ENCODE measurements at regions not wholly inside any gene's neighbourhood (a gene's known extent, or its start where the extent isn't known, plus 50 kb on each side); places are given as distances from the start of the nearest gene placed in this dataset.
"Not testable (repeated sequence)": the region's sequence is repeated elsewhere in the genome, so short reads cannot be mapped to it uniquely, and the experiment has no call there.

DNA sequence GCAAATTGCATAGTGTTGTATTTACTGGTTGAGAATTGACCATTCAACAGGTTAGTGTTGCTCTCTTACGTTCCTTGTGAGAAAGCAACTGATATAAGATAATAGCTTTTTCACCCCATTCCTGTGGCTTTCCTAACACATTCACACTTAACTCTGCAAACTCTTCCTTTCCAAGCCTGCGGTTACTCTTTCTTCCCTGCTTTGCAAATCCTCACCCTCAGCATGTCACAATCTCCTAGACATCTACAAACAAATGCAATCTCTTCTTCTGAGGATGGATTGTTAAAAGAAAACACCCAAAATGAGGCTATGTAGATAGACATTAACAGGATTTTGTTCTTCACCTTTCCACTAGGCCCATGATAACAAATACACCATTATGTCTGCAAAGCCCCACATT is 771.7 kb upstream of the PCDH7 start:
- no peak for DNase-seq (ENCODE audit: low spot score)

DNA sequence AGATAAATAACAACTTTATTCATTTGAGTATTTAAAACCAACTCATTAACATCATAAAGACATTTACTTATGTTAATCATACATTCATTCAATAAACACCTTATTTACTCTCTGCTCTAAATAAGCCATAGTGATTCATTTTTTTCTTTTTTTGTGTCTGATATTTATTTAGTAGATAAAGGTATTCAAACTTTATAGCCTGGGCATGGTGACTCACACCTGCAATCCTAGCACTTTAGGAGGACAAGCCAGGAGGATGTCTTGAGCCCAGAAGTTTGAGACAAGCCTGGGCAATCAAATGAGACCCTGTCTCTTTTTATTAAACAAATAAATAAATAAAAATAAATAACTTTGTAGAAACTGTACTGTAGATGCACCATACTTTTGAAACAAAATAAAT is 771.3 kb upstream of the PCDH7 start:
- no peak for DNase-seq (ENCODE audit: low spot score)

- no peak for DNase-seq (ENCODE audit: low spot score)
These were observed 753.8 kb upstream of the PCDH7 start for GRCh38 chr4:29966386-29966785.

GRCh38 chr4:29970626-29971025 is 749.5 kb upstream of the PCDH7 start:
- no peak for DNase-seq (ENCODE audit: low spot score)

GRCh38 chr4:29972121-29972520 is 748.0 kb upstream of the PCDH7 start:
- DNase-seq (ENCODE audit: low spot score) = no peak

DNA sequence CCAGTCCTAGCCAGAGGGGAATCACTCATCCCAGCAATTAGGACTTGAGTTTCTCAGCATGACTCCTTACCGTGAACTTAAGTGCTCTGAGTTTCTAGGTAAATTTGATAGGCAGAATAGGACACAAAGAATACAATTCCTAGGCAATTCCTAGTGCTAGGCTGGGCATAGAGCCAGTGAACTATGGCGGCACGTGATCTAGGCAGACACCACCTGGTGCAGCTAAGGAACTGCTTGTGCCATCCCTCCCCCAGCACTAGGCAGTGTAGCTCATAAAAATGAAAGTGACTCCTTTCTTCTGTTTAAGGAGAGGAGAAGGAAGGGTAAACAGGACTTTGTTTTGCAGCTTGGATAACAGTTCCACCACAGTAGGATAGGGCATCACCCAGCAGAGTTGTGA is 736.3 kb upstream of the PCDH7 start:
- no peak for DNase-seq (ENCODE audit: low spot score)

- no peak for DNase-seq (ENCODE audit: low spot score)
These were observed 718.5 kb upstream of the PCDH7 start for GRCh38 chr4:30001628-30002027.

- DNase-seq (ENCODE audit: low spot score) = no peak
These were observed 717.8 kb upstream of the PCDH7 start for GRCh38 chr4:30002341-30002740.

- no peak for DNase-seq (ENCODE audit: low spot score)
These were observed 714.2 kb upstream of the PCDH7 start for GRCh38 chr4:30005995-30006394.

DNA sequence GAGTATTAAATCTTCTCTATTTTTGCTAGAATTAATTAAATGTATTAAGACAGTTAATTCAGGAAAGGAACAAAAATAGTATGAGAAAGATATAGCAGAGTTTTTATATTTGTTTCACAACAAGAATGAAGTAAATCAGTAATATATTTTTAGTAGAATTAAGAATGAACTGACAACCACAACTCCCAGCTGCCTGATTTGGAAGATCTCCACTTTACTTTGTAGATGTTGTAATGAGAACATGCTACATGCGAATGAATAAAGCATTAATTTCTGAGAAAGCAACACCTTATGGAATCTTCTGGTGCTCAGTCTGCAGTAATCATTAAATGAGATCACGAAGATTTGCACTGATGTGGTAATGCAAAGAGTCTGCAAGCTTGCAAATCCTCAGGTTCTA is 695.6 kb upstream of the PCDH7 start:
- no peak for DNase-seq (ENCODE audit: low spot score)

DNA sequence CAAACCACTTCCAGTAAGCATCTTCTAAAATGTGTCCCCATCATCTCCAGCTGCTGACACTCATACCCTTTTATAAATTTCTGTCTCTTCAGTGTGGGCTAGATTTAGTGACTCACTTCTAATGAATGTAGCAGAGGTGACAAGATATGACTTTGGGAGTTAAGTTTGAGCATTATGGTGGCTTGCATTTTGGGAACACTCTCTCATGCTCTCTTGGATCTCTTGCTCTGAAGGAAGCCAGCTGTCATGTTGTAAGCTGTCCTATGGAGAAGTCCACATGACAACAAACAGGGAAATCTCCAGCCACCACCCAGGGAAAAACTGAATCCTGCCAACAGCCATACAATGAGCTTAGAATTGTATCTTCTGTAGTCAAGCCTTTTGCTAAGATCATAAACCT is 691.3 kb upstream of the PCDH7 start:
- no peak for DNase-seq (ENCODE audit: low spot score)

GRCh38 chr4:30056016-30056766 is 664.0 kb upstream of the PCDH7 start:
- no peak for DNase-seq (ENCODE audit: low spot score)

DNA sequence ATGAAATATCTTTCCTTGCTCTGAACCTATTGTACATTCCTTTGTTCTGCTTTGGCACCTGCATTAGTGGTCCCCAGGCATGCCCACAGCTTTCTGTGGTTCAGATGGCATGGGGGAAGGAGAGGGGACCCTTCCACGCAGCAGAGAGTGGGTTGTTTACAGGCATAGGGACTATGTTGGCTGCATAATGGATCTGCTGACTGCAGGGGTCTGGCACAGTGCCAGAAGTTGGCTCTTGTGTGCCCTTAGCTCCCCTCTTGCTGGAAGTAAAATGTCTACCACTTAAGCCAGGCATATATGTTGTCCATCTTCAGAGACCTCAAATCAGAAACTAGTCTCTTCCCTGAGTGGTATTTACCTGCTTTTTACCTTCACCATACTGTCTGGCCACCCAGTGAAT is 651.9 kb upstream of the PCDH7 start:
- DNase-seq (ENCODE audit: low spot score) = no peak

GRCh38 chr4:30073011-30073710 is 647.0 kb upstream of the PCDH7 start:
- DNase-seq (ENCODE audit: low spot score) = no peak

GRCh38 chr4:30092420-30093128 is 627.6 kb upstream of the PCDH7 start:
- not testable (repeated sequence) for DNase-seq (ENCODE audit: low spot score)

DNA sequence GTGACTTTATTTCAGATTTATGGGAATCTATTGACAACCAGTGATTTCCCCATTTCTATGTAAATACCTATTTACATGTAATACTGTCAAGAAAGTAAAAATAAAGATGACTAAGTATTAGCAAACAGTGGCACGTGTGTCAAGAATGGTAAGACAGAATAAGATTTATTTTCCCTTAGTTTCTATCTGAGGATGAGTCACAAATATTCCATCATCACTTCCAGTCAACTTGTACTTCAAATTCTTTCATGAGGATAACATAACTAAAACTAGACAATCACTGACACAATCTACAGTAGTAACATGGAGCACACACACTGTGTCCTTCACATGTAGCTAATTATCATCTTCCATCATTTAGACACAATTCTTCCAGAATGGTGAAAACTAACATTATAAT is 625.3 kb upstream of the PCDH7 start:
- no peak for DNase-seq (ENCODE audit: low spot score)

GRCh38 chr4:30103455-30103854 is 616.7 kb upstream of the PCDH7 start:
- DNase-seq (ENCODE audit: low spot score) = no peak

GRCh38 chr4:30116401-30116800 is 603.8 kb upstream of the PCDH7 start:
- DNase-seq (ENCODE audit: low spot score) = no peak

GRCh38 chr4:30117433-30117832 is 602.7 kb upstream of the PCDH7 start:
- DNase-seq (ENCODE audit: low spot score) = no peak

DNA sequence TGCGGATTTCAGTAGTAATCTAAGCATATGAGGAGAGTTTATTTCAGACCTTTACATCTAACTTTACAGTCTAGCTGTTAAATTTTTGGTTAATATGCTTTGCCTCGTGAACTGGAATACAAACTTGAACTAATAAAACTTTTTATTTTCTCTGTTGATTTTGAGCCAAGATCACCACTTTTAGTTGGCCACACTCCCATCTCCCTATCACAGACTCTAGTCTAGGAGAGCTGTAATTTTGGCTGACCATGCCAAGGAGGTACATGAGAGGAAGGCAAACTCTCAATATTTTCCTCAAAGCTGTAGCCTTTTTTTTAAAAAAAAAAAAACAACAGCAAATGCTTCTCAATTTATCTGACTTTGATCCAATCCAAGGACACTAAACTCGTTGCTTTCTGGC is 597.5 kb upstream of the PCDH7 start:
- DNase-seq (ENCODE audit: low spot score) = no peak

- not testable (repeated sequence) for DNase-seq (ENCODE audit: low spot score)
These were observed 595.5 kb upstream of the PCDH7 start for GRCh38 chr4:30124621-30125020.

- no peak for DNase-seq (ENCODE audit: low spot score)
These were observed 594.3 kb upstream of the PCDH7 start for GRCh38 chr4:30125868-30126267.

DNA sequence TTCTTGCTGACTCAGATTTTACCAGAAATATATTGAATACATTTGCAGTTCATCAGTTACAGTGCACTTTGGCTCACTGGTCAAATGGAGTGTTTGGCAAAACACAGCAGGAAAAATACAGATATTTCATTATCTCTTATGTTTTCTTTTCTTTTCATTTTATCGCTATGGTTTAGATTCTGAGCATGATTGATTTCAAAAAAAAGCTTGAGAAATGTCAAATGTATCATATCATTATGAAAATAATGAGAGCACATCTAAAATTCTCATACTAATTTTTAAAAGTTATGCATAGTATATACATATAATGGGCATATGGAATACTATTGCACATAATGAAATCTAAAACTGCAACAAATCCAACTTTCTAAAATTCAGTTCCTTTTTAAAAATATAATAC is 593.8 kb upstream of the PCDH7 start:
- DNase-seq (ENCODE audit: low spot score) = no peak

All from SW480 (cell line).